NCI-H345 treated with DMSO at 0.1 percent for 48 hours (cell line): ENCODE measurements at regions not wholly inside any gene's neighbourhood (a gene's known extent, or its start where the extent isn't known, plus 50 kb on each side); places are given as distances from the start of the nearest gene placed in this dataset.
"Not testable (repeated sequence)": the region's sequence is repeated elsewhere in the genome, so short reads cannot be mapped to it uniquely, and the experiment has no call there.

Source experiments
- DNase-seq: peaks from one replicate; lab custom pipeline; 2025; ENCODE audit not compliant: unreplicated experiment; lab: John Stamatoyannopoulos, UW

- DNase-seq = no peak
These were observed 208.6 kb downstream of the BLID start for GRCh38 chr11:121907379-121907778.

- DNase-seq = no peak
These were observed 211.9 kb downstream of the BLID start for GRCh38 chr11:121904148-121904547.

GRCh38 chr11:121901886-121902285 lies 214.1 kb downstream of the BLID start:
- no peak for DNase-seq

GRCh38 chr11:121901417-121901816 lies 214.6 kb downstream of the BLID start:
- not testable (repeated sequence) for DNase-seq

- DNase-seq = no peak
These were observed 216.5 kb downstream of the BLID start for GRCh38 chr11:121899520-121899919.

- DNase-seq = no peak
These were observed 217.1 kb downstream of the BLID start for GRCh38 chr11:121898903-121899302.

GRCh38 chr11:121895919-121896318 lies 220.1 kb downstream of the BLID start:
- no peak for DNase-seq

- DNase-seq = no peak
These were observed 221.4 kb downstream of the BLID start for GRCh38 chr11:121894581-121894980.

GRCh38 chr11:121892863-121893262 lies 223.2 kb downstream of the BLID start:
- no peak for DNase-seq

GRCh38 chr11:121892131-121892681 lies 223.8 kb downstream of the BLID start:
- no peak for DNase-seq

- DNase-seq = no peak
These were observed 225.0 kb downstream of the BLID start for GRCh38 chr11:121890946-121891515.

GRCh38 chr11:121890377-121890776 lies 225.6 kb downstream of the BLID start:
- DNase-seq = no peak

- no peak for DNase-seq
These were observed 226.1 kb downstream of the BLID start for GRCh38 chr11:121889931-121890330.

- DNase-seq = no peak
These were observed 226.8 kb downstream of the BLID start for GRCh38 chr11:121889186-121889585.

GRCh38 chr11:121887976-121888557 lies 227.9 kb downstream of the BLID start:
- no peak for DNase-seq

- no peak for DNase-seq
These were observed 228.4 kb downstream of the BLID start for GRCh38 chr11:121887569-121887968.

GRCh38 chr11:121886996-121887395 lies 229.0 kb downstream of the BLID start:
- DNase-seq = no peak

GRCh38 chr11:121886005-121886734 lies 229.8 kb downstream of the BLID start:
- no peak for DNase-seq

GRCh38 chr11:121884626-121885025 lies 231.4 kb downstream of the BLID start:
- no peak for DNase-seq

GRCh38 chr11:121881806-121882205 lies 234.2 kb downstream of the BLID start:
- DNase-seq = no peak

- no peak for DNase-seq
These were observed 238.9 kb downstream of the BLID start for GRCh38 chr11:121877152-121877551.

GRCh38 chr11:121873766-121874165 lies 242.2 kb downstream of the BLID start:
- DNase-seq = no peak
